ENCODE measurements at regions not wholly inside any gene's neighbourhood (a gene's known extent, or its start where the extent isn't known, plus 50 kb on each side); places are given as distances from the start of the nearest gene placed in this dataset.

GRCh38 chr2:9742601-9743000 lies 100.7 kb upstream of the TAF1B start:
- Histone ChIP-seq H3K4me1 (peaks cover 0 to 10% (median 0%) of the 10 kb centered on the region in 3 donors), H3K4me3 (no peak overlapping the region), H3K27ac (no peak overlapping the region), H3K36me3 (no peaks in the 10 kb centered on the region), H3K27me3 (no peaks in the 10 kb centered on the region), H3K9me3 (no peaks in the 10 kb centered on the region)
- TF ChIP-seq POLR2A (IDR thresholded peaks at IDR 0.05) (no peak), CTCF (IDR thresholded peaks at IDR 0.05) (no peak), POLR2AphosphoS5 (IDR thresholded peaks at IDR 0.05) (no peak), EP300 (IDR thresholded peaks at IDR 0.05) (no peak)
- ATAC-seq = no peak
- WGBS, 2 donors (ENCODE audit: low coverage in 1 of 2) = 66% methylated on average over 4 of the region's 5 CpGs; no CpG with 5 or more reads in 1 of the 2 donors

GRCh38 chr2:9744256-9745004 lies 98.8 kb upstream of the TAF1B start:
- no peaks in the 10 kb centered on the region for H3K27me3 ChIP-seq
- no peak for TF ChIP-seq POLR2A (IDR thresholded peaks at IDR 0.05)
- TF ChIP-seq EP300 (IDR thresholded peaks at IDR 0.05) = no peak
- no peak for TF ChIP-seq POLR2AphosphoS5 (IDR thresholded peaks at IDR 0.05)
- no peak for TF ChIP-seq CTCF (IDR thresholded peaks at IDR 0.05)
- H3K4me3 ChIP-seq = no peak overlapping the region
- no peaks in the 10 kb centered on the region for H3K4me1 ChIP-seq
- H3K27ac ChIP-seq = no peak overlapping the region
- ATAC-seq = no peak
- 64 to 89% methylated on average over 5 to 7 of the region's 12 CpGs for WGBS, 2 donors (ENCODE audit: low coverage in 1 of 2)
- no peaks in the 10 kb centered on the region for H3K9me3 ChIP-seq
- H3K36me3 ChIP-seq = no peaks in the 10 kb centered on the region

- no peaks in the 10 kb centered on the region for H3K9me3 ChIP-seq
- no peak for ATAC-seq
These were observed 97.9 kb upstream of the TAF1B start for GRCh38 chr2:9745153-9745899.

GRCh38 chr2:9747396-9747795 lies 95.9 kb upstream of the TAF1B start:
- no peaks in the 10 kb centered on the region for H3K4me1 ChIP-seq
- no peak for ATAC-seq
- H3K36me3 ChIP-seq = no peaks in the 10 kb centered on the region
- 72 to 75% methylated on average over 2 to 4 of the region's 4 CpGs for WGBS, 2 donors (ENCODE audit: low coverage in 1 of 2)
- TF ChIP-seq EP300 (IDR thresholded peaks at IDR 0.05) (no peak), POLR2A (IDR thresholded peaks at IDR 0.05) (no peak), CTCF (IDR thresholded peaks at IDR 0.05) (no peak), POLR2AphosphoS5 (IDR thresholded peaks at IDR 0.05) (no peak)
- H3K4me3 ChIP-seq = no peak overlapping the region
- no peaks in the 10 kb centered on the region for H3K27me3 ChIP-seq
- H3K27ac ChIP-seq = no peak overlapping the region
- H3K9me3 ChIP-seq = no peaks in the 10 kb centered on the region

More at GRCh38 chr2:9745153-9745899, 97.9 kb upstream of the TAF1B start:
- H3K36me3 ChIP-seq = no peaks in the 10 kb centered on the region
- 86 to 94% methylated on average over 1 to 2 of the region's 3 CpGs for WGBS, 2 donors (ENCODE audit: low coverage in 1 of 2)
- H3K27me3 ChIP-seq = no peaks in the 10 kb centered on the region
- no peak overlapping the region for H3K4me3 ChIP-seq
- H3K27ac ChIP-seq = no peak overlapping the region
- TF ChIP-seq CTCF (IDR thresholded peaks at IDR 0.05) (no peak), EP300 (IDR thresholded peaks at IDR 0.05) (no peak), POLR2AphosphoS5 (IDR thresholded peaks at IDR 0.05) (no peak), POLR2A (IDR thresholded peaks at IDR 0.05) (no peak)
- H3K4me1 ChIP-seq = no peaks in the 10 kb centered on the region

Measured in gastroesophageal sphincter (tissue), 4 donors.